GM21423 (cell line): ENCODE measurements at regions not wholly inside any gene's neighbourhood (a gene's known extent, or its start where the extent isn't known, plus 50 kb on each side); places are given as distances from the start of the nearest gene placed in this dataset.
"Not testable (repeated sequence)": the region's sequence is repeated elsewhere in the genome, so short reads cannot be mapped to it uniquely, and the experiment has no call there.

Experiments
- ATAC-seq: cut with Tn5 transposase; IDR thresholded peaks from one replicate; pipeline ENCODE4 v1.9.1; 2021; ENCODE audit warnings: mild to moderate bottlenecking, moderate library complexity; ENCODE audit not compliant: unreplicated experiment

DNA sequence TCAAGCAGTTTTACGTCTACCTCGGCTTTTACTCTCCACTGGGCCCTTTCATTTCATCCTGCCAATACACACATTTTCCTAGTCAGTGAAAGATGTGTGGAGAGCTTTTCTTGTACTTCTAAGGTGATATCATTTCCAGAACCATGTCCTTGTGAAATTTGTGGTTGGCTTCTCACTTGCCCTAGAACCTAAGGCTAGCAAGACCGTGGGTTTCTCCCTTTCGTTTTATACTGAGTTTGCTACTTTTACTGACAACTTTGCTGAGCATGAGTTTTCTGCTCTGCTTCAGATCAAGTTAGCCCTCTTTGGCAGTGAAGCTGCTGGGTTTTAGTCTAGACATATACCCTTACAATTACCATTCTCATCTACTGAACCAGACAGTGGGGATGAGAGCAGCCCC, 95.7 kb upstream of the FRMPD4 start:
- ATAC-seq = no peak

DNA sequence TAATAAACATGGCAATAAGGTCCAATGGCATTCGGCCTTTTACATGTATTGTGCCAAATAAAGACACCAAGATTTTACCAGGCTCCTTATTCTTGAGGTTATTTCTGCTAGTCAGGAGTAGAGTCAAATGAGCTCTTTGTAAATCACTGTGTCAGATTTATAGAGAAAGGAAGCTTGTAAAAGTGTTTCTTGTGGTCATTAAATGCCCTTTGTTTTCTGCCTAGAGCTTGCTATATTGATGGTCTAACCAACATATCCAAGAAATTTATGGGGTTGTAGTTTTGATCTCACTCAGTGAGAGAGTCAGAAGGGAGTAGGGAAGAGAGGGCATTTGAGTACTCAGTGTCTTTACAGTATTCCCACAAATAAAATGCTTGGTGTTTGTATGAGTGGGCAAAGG, 86.2 kb upstream of the FRMPD4 start:
- no peak for ATAC-seq

DNA sequence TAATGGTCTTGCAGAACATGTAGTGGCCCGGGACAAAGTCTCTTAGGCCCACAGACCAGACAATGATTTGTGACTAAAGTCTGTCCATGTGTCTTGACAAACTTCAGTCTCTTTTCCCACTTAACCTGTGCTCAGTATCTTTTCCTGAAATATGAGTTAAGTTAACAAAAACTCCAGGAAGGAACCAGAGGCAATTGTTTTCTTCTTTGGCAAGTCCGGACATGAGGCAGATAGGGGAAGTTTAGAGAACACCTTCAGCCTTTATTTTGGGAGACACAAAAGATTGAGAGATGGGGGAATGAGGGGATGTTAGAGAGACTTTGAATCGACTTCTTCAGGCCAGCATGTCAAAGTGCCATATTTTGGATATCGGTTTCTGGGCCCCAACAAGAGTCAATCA, 80.2 kb upstream of the FRMPD4 start:
- no peak for ATAC-seq

DNA sequence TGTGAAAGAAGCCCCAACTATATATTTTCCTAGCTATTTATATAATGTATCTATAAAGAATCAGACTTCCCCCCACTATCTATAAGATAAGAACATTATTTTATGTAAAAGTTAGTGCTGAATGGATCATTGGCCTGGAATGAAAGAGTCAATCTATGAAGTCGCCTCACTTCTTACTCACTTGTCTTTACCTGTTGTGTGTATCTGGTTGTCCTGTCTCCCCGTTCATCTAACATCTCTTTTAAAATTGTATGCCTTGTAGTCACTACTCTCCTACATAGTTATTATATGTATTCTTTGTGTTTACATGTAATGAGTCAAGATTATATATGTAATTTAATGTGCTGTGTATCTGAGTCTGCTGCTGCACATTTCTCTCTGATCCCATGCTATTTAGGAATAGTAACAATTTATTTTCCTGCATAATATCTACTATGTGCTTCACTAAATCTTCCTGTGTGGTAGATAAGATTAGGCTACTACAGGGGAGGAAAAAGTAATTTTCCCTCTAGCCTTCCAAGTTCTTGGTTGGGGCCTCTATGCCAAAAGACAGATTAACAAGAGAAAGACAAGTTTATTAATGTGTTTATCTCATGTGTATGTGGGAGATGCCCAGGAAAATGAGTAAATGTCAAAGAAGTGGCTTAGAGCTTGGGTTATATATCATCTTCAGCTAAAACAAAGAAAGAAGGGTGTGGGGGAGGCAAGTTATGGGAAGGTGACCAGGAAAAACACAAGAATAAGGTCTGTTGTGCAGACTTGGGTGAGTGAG, 77.6 kb upstream of the FRMPD4 start:
- ATAC-seq = no peak

DNA sequence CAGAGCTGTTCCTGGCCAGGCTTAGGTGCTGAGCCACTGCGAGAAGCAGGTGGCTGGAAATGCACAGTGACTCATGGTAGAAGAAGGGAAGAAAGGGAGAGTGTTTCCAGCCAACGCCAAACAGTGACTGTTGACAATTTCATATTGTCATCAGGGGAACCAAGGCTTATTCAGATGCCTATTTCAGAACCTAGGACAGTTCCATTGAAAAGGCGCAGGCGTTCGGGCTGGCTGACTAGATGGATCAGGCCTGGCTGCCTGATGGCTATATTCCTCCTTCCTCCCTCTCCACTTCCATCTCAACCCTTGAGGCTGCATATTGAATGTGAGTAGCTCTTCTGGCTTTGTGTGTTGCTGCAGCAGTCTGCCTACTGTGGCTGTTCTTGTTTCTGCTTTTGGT, 73.0 kb upstream of the FRMPD4 start:
- ATAC-seq = no peak

DNA sequence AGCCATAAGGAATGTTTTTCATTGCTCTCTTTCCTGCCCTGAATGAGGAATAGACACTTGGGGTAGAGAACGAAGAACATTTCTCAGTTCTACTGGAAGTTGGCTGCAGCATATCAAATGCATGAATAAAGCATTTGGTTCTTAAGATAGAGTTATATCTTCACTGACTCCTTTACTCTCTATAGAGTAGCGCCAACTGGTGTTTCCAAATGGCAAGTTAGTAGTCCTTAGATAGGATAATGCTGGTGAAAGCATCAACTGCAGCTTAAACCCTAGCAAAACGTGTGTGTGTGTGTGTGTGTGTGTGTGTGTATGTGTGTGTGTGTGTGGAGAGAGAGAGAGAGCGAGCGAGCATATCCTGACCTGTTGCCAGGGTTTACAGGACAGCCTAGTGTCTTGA, 62.2 kb upstream of the FRMPD4 start:
- no peak for ATAC-seq

DNA sequence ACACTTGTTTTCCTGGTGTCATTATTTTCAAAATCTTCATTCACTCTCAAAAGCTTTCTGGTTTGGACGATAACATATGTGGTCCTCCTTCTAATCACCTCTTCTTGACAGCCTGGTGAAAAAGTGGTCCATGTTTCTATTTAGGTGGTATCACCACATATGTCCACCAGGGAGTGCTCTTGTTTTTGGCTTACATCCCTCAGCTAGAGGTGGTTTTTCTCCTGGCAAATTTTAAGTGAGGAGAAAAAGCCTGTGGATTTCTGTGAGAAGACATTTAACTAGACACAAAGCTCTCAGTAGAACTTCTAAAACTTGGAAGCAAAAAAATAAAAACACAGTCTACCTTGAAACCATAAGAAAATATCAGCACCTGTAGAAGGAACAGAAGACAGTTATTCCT, 58.0 kb upstream of the FRMPD4 start:
- no peak for ATAC-seq

DNA sequence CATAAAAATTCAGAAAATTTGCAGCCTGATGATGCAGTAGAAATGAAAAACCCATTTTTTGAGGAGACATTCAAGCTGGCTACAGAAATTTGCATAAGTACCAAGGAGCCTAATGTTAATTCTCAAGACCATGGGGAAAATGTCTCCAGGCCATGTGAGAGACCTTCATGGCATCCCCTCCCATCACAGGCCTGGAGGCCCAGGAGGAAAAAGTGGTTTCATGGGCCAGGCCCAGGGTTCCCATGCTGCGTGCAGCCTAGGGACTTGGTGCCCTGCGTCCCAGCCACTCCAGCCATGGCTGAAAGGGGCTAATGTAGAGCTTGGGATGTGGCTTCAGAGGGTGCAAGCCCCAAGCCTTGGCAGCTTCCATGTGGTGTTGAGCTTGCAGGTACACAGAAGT, 55.3 kb upstream of the FRMPD4 start:
- not testable (repeated sequence) for ATAC-seq
